NCI-H69 (cell line): ENCODE measurements at regions not wholly inside any gene's neighbourhood (a gene's known extent, or its start where the extent isn't known, plus 50 kb on each side); places are given as distances from the start of the nearest gene placed in this dataset.
"Not testable (repeated sequence)": the region's sequence is repeated elsewhere in the genome, so short reads cannot be mapped to it uniquely, and the experiment has no call there.

Experiments
- DNase-seq: peaks from one replicate; lab custom pipeline; 2025; lab: John Stamatoyannopoulos, UW

DNA sequence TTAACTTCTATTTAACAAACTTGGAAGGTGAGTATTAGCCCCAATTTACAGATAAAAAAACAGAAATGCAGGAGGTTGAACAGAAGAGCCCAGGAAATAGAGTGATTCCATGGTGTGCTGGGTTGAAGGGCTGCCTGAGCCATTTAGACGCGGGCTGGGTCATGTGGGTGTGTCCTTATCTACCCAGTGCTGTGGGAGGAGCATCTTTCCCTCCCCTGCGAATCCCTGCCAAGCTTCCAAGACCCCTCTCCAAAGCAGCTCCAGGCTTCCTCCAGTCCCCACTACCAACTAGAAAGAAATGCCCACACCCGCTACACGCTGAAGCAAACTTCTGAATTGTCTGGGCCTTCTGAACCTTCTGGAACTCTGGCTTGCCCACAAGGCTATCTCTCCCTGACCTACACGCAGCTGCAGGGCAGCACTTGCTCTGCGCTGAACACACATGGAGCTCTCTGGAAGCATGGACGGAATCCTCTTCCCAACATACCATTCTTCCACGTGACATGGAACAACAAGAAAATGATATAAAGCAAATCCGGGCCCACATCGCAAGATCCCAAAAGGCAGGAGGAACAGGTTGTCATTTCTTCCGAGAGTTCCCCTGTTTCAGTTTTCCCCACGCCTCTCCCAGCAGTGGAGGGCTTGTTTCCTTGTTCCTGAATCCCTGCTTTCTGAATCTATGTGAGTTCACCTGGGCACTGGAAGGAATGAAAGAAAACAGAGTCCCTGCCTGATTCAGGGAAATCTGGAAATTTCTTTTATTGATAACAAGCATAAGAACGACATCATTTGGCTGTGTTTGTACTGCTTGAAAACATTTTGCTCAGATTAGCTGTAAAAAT lies 562.7 kb upstream of the ID2 start:
- no peak for DNase-seq

DNA sequence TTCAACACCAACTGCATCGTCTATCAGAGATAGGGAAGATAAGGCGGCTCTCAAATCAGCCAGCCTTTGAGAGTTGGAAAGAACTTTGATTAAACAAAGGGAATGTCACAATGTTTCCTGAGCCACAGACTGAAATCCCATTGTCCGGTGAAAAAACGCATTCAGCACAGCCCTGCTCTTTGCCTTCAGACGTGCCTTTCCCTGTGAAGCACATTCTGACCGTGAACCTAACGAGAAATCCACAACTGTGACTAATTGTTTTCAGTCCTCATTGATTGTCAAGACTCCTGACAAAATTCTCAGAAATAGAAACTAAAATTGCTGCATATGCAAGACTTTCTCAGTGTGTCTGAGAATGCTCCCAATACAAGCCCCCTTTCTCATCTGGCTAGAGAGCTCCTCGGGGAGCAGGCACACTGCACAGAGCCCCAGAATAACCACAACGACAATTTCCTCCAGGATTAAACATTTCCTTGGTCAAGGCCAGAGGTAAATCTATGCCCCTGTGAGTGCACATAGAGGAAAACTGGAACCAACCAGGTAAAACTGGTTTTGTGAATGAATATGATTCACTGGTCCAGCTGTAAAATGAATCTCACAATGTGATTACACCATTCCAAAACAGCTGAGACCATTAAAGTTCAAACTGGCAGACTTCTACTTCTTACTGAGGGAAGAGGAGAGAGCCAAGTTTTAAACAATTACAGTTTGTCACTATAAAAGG lies 561.9 kb upstream of the ID2 start:
- DNase-seq = no peak

DNA sequence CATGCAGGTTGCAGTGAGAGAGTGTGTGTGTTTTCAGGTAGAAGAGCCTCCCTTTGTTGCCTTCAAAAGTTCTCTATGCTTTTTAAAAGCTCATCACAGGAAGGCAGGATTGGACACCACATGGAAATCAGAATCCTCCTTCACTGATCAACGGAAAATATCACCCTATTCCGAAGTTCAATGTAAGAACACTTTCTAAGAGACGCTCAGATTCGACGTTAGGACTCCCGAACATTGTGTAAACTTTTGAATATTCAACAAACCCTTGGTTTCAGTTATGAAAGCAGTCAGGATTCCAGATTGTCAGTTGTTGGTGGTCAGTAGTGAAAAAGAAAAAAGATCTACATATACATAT lies 561.4 kb upstream of the ID2 start:
- no peak for DNase-seq

DNA sequence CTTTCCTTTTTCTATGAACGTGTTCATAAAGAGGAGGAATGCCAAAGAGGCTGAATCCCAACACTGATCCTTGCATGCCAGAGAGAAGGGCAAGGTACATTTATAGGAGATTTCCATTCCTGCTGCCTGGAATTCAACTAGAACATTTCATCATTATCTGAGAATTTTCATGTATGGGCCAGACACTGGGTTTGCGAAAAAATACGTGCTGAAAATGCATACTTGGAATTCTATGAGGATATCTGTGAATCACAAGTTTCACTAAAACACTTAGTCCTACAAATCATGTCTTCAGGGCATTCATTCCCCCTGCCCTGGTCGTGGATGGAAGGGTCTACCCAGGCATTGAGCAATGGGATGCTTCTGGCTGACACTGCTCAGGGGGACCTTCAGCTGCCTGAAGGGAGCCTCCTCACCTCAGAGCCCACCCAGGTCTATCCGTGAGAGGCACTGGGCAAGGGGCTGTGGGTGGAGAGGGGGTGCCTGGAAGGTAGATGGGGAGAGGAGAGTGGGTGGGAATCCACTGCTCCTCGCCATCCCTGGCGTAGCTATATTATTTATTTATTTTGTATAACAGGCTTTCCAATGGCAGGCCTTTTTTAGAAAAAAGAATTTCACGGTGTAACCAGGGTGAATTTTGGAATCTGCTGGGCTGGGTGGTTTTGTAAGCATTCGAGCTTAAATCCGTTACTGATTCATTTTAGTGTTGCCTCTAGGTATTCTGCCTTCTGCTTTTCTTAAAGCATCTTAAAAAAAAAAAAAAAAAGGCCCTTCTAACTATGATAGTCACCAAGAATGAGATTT lies 560.6 kb upstream of the ID2 start:
- no peak for DNase-seq

DNA sequence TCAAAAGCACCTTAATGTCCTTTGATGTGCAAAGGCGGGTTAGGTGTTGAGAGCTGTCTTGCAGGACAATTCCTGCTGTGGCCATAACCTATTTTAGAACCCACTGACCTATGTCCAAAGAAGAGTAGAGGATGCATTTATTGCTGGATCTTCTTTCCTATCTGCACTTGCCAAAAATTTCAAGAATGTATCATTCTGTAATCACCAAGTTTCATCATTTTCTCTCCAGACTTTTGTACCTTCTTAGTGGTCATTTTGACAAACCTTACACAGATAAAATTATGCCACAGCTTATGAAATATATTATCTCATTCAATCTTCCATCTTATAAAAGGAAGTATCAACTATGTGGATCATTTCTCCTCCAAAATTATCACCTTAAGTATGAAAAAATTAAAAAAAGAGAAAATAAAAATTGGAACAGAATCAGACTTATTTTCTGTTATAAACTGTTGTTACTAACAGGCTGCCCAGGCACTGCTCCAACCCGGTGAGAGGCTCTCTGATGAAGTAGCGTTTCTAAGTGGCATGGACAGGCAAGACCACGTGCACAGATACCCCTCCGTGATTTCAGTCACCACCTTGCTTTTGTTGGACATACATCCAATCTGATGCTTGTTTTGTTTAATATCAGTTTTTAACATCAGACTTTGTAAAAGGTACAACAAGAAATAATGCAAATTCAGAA lies 559.9 kb upstream of the ID2 start:
- DNase-seq = no peak

DNA sequence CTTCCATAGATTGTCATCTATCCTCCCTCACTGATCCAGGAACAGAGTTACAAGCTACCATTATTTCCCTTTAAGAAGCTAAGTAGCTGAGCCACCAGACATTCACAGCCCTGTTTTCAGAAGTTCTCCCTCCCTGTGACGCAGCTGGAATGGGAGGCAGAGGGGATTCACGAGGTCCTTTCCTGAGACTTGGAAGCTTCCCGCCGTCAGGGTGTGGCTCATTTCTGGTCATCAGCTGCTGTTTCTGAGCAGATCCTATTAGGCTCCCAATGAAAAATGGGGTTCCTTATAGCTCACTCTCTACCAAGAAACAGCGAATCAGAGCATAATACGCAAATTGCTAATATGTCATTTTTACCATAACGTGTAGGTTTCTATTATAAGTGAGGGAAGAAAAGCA lies 559.3 kb upstream of the ID2 start:
- no peak for DNase-seq

DNA sequence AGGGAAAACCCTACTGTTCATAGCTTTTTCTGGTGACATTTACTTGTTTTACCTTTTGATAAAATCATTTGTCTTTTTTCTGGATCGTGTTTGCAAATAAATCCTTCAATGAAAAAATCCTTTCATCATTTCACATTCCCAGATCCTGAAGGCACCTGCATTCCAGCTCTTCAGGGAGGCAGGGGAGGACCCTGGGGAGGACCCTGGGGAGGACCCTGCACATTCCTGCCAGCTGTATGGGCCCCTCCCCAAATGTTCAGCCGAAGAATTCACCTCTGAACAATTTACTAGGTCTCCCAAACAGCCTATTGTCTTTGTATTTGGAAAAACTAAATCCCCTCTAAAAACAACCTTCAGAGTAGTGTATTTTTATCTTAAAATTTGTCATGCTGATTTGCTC lies 558.4 kb upstream of the ID2 start:
- DNase-seq = no peak

DNA sequence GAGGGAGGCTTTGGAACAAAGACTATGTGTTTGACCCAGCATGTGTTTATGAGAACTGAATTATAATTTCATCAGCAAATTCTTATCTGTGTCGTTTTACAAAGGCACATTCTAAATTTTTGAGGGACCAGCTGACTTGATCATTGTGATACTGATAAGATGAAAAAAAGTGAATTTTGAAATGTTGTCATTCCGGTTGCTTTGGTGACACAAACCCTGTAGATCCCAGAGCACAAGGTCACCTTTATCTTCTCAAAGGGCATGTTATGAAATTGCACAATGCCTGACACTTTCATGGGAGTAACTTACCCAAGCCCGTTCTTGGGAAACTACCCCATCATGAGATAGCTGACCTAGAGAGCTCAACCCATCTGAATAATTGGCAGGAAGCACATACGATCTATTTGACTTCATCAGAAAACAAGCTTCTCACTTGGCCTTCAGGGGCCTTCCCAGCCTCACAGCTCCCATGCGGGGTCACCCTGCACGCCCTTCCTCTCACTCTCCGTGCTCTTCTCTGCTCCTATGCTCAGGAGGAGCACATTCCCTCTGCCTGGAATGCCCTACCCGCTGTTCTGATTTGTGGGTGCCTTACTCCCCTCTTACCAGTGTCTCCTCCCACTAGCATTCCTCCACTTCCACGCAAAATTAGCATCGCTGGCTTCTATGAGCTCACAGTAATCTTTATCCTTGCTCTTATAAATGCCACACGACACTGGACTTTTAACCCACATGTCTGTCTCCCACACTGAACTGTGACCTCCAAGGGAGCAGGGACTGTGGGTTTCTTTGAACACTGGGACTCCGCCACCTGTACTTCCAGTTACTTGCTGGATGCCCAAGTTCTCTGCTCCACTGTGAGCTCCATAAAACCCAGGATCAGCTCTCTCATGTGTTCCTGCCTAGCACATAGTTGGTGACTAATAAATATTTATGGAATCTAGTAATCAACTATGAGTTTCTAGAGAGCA lies 555.8 kb upstream of the ID2 start:
- DNase-seq = no peak

DNA sequence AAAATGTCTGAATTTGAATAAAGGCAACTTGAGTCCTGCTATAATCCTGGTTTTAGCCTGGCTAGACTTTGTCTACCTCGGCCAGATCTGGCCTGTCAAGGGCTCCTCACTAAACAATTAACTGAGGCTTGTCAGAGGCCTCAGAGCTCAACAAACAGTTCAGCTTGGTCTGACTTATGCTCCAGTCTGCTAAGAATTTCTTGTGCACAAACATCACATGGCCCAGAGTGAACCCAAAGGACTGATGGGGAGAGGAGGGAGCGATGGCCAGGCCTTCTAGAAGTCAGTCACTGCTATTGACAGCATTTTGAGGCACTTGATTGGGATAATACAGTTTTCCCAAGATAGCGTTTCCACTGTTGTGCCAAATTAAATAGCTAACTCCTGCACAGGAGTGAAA lies 555.1 kb upstream of the ID2 start:
- DNase-seq = no peak

DNA sequence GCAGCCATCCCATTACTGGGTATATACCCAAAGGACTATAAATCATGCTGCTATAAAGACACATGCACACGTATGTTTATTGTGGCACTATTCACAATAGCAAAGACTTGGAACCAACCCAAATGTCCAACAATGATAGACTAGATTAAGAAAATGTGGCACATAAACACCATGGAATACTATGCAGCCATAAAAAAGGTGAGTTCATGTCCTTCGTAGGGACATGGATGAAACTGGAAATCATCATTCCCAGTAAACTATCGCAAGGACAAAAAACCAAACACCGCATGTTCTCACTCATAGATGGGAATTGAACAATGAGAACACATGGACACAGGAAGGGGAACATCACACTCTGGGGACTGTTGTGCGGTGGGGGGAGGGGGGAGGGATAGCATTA lies 550.4 kb upstream of the ID2 start:
- not testable (repeated sequence) for DNase-seq

DNA sequence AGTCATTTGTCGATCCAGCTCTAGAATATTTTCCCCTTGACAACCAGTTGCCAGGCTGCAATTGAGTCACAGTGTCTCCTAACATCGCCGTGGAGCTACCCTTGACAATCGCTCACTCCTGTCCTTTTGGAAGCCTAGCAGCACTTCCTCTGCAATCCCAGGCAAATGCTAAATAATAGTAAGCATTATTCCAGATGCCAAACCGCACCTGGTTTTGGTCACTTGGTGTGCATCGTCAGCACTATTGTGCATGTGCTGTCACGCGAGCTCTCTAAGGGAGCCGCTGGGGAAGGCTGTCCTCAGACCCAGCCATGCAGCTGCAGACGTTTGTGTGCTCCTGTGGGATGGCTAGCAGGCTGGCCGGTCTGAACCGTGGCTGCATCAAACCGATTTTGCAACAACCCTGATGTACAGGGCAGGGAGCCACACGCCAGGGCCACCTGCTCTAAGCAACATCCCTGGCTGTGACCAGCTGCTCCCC lies 549.5 kb upstream of the ID2 start:
- no peak for DNase-seq

DNA sequence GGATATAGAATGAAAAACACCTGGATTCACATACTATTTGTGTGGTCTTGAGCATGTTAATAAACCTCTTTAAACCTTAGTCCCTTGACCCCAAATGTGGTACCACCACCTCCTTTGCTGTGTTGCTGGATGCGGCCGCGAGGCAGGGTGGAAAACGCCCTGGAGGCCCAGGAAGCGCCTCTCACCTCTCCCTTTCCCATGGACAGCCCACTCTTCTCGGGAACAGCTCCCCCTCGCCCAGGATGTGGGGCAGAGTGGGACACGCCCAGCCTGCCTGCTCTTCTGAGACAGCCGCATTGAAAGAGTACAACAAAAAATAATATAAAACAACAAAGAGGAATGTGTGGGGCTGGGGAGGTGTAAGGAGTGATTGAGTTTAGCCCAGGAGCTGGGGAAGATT lies 549.0 kb upstream of the ID2 start:
- no peak for DNase-seq

DNA sequence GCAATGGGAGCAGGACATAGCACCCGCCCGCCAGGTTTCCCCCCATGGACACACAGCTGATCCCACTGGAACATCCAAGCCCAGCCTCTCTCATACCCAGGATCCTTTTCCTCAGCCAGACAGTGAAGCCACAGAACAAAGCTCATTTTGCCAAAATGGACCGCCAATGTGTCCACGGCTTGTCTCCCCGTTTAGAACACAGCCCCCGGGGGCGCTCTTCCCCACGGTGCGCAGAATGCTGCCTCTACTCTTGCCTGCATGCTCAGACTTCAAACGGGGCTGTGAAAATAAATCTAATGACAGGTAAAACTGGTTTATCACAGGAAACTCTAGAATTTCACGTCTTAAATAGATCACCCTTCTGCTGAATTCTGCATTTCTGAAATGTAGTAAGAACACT lies 548.5 kb upstream of the ID2 start:
- no peak for DNase-seq

DNA sequence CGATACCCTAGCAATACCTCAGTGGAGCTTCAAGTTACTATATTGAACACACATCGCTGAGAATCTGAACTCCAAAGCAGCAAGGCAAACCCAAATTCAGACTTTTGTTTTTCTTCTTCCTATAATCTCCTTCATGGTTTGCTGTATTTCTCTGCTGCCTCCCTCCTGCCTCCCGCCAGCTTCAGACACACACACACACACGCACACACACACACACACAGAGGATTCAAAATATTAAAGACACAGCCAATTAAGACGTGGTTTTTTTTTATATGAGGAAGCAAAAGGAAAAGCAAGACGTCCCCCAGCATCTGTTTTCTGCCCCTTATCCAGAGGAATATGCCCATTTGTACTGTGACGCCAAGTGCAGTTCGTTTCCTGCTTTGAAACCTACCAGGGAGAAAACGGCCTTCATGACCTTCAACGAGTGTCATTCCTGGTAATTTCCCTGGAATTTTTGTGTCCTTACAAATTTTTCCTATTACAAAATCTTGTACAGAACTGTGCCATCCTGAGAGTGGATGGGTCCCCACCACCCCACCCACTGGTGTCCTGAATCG lies 547.9 kb upstream of the ID2 start:
- DNase-seq = no peak

DNA sequence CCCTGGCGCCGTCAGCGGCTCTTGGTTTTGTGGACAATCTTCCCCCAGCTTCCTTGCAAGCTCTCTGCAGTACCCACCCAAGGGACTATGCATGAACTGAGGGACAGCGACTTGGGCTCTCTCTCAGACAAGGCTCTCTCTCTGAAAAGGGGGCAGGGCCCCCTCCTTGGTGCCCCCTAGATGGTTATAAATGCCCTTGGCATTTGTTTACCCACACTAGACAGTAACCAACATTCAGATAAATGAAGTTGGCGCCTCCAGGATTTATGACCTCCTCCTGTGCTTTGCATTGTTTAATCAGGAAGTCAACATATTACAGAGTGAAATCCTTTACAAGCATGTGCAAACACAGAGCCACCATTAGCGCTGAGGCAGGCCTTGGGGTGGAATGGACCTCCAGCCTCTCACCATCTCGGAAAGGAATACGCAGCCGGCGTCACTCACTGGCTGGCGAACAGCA lies 547.4 kb upstream of the ID2 start:
- peak; percentile 83 for DNase-seq

DNA sequence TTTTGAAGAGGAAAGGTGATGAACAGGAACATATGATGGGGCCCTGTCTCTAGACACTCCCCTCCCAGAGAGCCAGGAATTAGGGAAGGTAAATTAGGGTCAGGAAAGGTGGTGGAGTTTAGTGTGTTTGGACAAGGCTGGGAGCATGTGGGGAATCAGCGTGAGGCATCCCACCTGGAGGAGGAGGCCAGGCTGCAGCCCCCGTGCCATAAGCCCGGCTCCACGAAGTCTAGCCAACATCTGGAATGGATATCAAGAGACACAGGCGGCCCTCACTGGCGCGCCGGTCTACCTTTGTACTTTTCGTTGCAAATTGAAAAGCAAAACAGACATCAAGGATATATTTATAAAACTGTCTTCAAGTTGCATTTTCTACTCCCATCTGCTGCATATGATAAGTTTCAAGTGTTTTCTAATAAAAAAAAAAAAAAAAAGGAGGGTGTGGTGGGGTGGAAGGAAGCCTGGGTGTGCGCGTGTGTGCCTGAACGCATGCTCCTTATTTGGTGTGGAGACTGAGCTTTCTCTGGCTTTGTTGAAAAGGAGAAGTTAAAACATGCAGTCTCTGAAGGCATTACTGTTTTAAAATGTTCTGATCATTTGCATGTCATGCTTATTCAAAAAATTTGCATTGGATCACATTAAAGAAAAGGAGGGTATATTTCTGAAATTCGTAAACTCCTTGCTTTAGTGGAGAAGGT lies 546.7 kb upstream of the ID2 start:
- DNase-seq = peak; percentile 83

DNA sequence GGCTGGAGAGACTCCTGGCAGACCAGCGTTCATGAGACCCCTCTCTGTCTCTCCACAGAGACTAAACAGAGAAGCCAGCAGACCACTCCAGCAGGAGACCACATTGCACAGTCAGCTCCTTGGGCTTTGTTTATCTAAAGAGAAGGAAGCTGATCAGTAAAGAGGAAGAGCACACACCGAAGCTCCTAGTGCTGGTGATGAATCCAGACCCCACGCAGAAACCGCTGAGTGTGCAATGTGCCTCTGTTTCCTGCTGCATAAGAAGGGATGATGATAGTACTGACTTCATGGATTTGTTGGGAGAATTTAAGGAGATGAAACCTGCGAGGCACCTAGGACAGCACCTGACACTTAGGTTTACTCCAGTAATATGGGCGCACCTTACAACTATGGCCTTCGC lies 544.1 kb upstream of the ID2 start:
- no peak for DNase-seq

DNA sequence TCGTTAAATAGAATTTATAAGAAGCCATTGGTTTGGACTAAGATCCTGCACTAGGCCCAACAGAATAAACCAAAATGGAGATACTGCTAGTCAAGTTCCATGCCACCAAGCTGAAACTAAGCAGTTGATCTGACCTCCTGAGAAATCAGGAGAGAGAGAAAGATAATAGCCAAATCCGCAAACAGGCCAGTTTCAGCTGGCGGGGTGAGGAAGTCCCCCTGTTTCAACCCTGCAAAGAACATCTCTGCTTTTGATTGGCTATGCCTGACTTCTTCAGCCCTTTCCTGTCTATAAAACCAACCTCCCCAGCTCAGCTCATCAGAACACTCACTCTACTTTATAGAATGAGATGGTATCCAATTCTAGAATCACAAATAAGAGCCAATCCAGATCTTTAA lies 543.3 kb upstream of the ID2 start:
- no peak for DNase-seq

DNA sequence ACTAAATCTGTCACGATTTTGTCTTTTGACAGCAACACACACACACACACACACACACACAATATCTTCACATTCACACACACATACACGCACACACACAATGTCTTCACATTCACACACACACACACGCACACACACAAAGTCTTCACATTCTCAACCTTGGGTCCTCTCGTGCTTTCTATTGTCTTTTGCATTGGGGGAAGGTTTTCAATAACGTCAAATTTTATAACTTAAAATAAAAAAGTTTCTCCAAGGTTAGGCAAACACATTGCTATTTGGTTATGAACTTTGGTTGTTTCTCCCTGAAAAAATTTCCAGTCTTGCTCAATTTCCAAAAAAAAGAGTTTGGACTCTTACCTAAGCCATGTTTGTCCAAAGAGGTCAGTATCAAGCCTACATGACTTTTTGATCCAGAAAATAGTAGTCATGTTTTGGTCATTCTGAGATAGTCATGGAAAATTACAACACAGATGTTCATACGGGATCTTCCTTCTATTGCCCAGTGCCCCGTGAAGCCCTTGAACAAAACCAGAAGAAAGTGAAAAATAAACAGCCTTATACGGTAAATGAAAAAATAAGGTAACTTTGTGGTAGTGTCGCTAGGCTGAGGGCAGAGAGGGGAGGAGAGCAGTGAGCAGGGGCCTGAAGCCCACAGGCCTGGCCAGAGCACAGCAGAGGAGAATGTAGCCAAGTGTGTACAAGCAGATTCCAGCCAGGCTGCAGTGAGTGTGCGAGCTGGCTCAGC lies 542.8 kb upstream of the ID2 start:
- DNase-seq = no peak
